SK-N-SH treated with all-trans-retinoic acid at 6 μM for 48 hours (cell line): ENCODE measurements at regions not wholly inside any gene's neighbourhood (a gene's known extent, or its start where the extent isn't known, plus 50 kb on each side); places are given as distances from the start of the nearest gene placed in this dataset.

Experiments
- ATAC-seq: fragments of 200-7000 bp; cut with Tn5 transposase; 3 replicates; pipeline ENCODE4 v1.9.1; 2020; ENCODE audit warnings: mild to moderate bottlenecking, moderate library complexity
- ARNTL ChIP-seq: fragments of 450-650 bp; formaldehyde crosslinking; IDR thresholded peaks from 2 replicates; pipeline ENCODE4 v1.5.0; 2020; ENCODE audit warnings: low read depth, mild to moderate bottlenecking, moderate library complexity, borderline replicate concordance
- BACH2 ChIP-seq: fragments of 250-450 bp; sonication (Bioruptor Pico); IDR thresholded peaks from 2 replicates; pipeline ENCODE4 v1.9.0; 2021; ENCODE audit warnings: mild to moderate bottlenecking, borderline replicate concordance
- CREB5 ChIP-seq: fragments of 250-450 bp; sonication (Bioruptor Pico); IDR thresholded peaks from 2 replicates; pipeline ENCODE4 v1.5.1; 2020; ENCODE audit warnings: low read depth, mild to moderate bottlenecking, moderate library complexity
- CSDC2 ChIP-seq: fragments of 250-450 bp; sonication (Bioruptor Pico); IDR thresholded peaks from 2 replicates; pipeline ENCODE4 v1.5.0; 2020; ENCODE audit warnings: mild to moderate bottlenecking, moderate library complexity
- CSRNP3 ChIP-seq: fragments of 250-450 bp; sonication (Bioruptor Pico); IDR thresholded peaks from 2 replicates; pipeline ENCODE4 v1.5.1; 2021; ENCODE audit warnings: mild to moderate bottlenecking, moderate library complexity
- ESRRG ChIP-seq: fragments of 250-450 bp; sonication (Bioruptor Pico); IDR thresholded peaks from 2 replicates; pipeline ENCODE4 v1.6.1; 2021; ENCODE audit warnings: mild to moderate bottlenecking
- GLIS3 ChIP-seq: fragments of 250-450 bp; sonication (Bioruptor Pico); IDR thresholded peaks from 2 replicates; pipeline ENCODE4 v1.5.0; 2020; ENCODE audit warnings: mild to moderate bottlenecking, moderate library complexity
- ISL1 ChIP-seq: fragments of 250-450 bp; sonication (Bioruptor Pico); IDR thresholded peaks from 2 replicates; pipeline ENCODE4 v2.1.2; 2022; ENCODE audit warnings: mild to moderate bottlenecking, moderate library complexity
- OSR1 ChIP-seq: fragments of 250-450 bp; sonication (Bioruptor Pico); IDR thresholded peaks from 2 replicates; pipeline ENCODE4 v1.8.0; 2022; ENCODE audit warnings: moderate library complexity, mild to moderate bottlenecking, inconsistent platforms
- POU6F1 ChIP-seq: fragments of 250-450 bp; sonication (Bioruptor Pico); IDR thresholded peaks from 2 replicates; pipeline ENCODE4 v1.8.0; 2021; ENCODE audit warnings: low read depth, mild to moderate bottlenecking, moderate library complexity, borderline replicate concordance
- PPARA ChIP-seq: fragments of 250-450 bp; sonication (Bioruptor Pico); IDR thresholded peaks from 2 replicates; pipeline ENCODE4 v1.5.0; 2020; ENCODE audit warnings: mild to moderate bottlenecking, borderline replicate concordance
- TOX ChIP-seq: fragments of 250-450 bp; sonication (Bioruptor Pico); IDR thresholded peaks from 2 replicates; pipeline ENCODE4 v1.8.0; 2021; ENCODE audit warnings: mild to moderate bottlenecking, moderate library complexity, borderline replicate concordance
- TSHZ2 ChIP-seq: fragments of 250-450 bp; sonication (Bioruptor Pico); IDR thresholded peaks from 2 replicates; pipeline ENCODE4 v1.5.0; 2020; ENCODE audit warnings: mild to moderate bottlenecking, moderate library complexity
- ZC3H10 ChIP-seq: fragments of 250-450 bp; sonication (Bioruptor Pico); IDR thresholded peaks from 2 replicates; pipeline ENCODE4 v1.5.1; 2021; ENCODE audit warnings: mild to moderate bottlenecking, moderate library complexity
- ZFP3 ChIP-seq: fragments of 250-450 bp; sonication (Bioruptor Pico); IDR thresholded peaks from 2 replicates; pipeline ENCODE4 v1.5.0; 2020; ENCODE audit warnings: mild to moderate bottlenecking, moderate library complexity
- ZFP30 ChIP-seq: fragments of 450-650 bp; formaldehyde crosslinking; IDR thresholded peaks from 2 replicates; pipeline ENCODE4 v1.5.0; 2022; ENCODE audit warnings: mild to moderate bottlenecking, moderate library complexity
- ZNF565 ChIP-seq: fragments of 450-650 bp; formaldehyde crosslinking; conservative IDR thresholded peaks from 2 replicates; pipeline ENCODE4 v1.5.0; 2020; ENCODE audit warnings: low read depth, mild to moderate bottlenecking, moderate library complexity
- ZNF70 ChIP-seq: fragments of 450-650 bp; formaldehyde crosslinking; IDR thresholded peaks from 2 replicates; pipeline ENCODE4 v1.5.0; 2020; ENCODE audit warnings: mild to moderate bottlenecking, moderate library complexity
- ZNF8 ChIP-seq: fragments of 450-650 bp; formaldehyde crosslinking; IDR thresholded peaks from 2 replicates; pipeline ENCODE4 v1.5.0; 2020; ENCODE audit warnings: mild to moderate bottlenecking, moderate library complexity

- no peak for TF ChIP-seq GLIS3 (CRISPR knock-in tag)
- TF ChIP-seq ZFP3 (CRISPR knock-in tag): no peak
- no peak for TF ChIP-seq ARNTL
- TF ChIP-seq ZNF70 (CRISPR knock-in tag): no peak
Observed at GRCh38 chr7:16095171-16095950, 326.0 kb downstream of the CRPPA start (continued).

GRCh38 chr7:16094651-16095050 lies 326.7 kb downstream of the CRPPA start:
- no peak for ATAC-seq

GRCh38 chr7:16092711-16093110 lies 328.6 kb downstream of the CRPPA start:
- TF ChIP-seq CREB5 (CRISPR knock-in tag): no peak
- no peak for TF ChIP-seq ZNF565
- no peak for TF ChIP-seq TSHZ2
- TF ChIP-seq ZFP30 (CRISPR knock-in tag): no peak
- TF ChIP-seq BACH2: no peak
- TF ChIP-seq POU6F1 (CRISPR knock-in tag): no peak
- no peak for TF ChIP-seq ZFP3 (CRISPR knock-in tag)
- TF ChIP-seq GLIS3 (CRISPR knock-in tag): no peak
- no peak for TF ChIP-seq PPARA (CRISPR knock-in tag)
- TF ChIP-seq TOX (CRISPR knock-in tag): no peak
- no peak for TF ChIP-seq ISL1
- no peak for TF ChIP-seq ESRRG
- no peak for TF ChIP-seq ZNF70 (CRISPR knock-in tag)
- TF ChIP-seq CSRNP3 (CRISPR knock-in tag): no peak
- no peak for TF ChIP-seq ZNF8 (CRISPR knock-in tag)
- TF ChIP-seq ZC3H10 (CRISPR knock-in tag): no peak
- no peak for TF ChIP-seq CSDC2 (CRISPR knock-in tag)
- no peak for ATAC-seq

More at GRCh38 chr7:16094651-16095050, 326.7 kb downstream of the CRPPA start:
- no peak for TF ChIP-seq PPARA (CRISPR knock-in tag)
- no peak for TF ChIP-seq BACH2
- TF ChIP-seq OSR1 (CRISPR knock-in tag): no peak
- no peak for TF ChIP-seq POU6F1 (CRISPR knock-in tag)
- TF ChIP-seq CSDC2 (CRISPR knock-in tag): no peak
- TF ChIP-seq ZFP3 (CRISPR knock-in tag): no peak
